ENCODE measurements at regions not wholly inside any gene's neighbourhood (a gene's known extent, or its start where the extent isn't known, plus 50 kb on each side); places are given as distances from the start of the nearest gene placed in this dataset.

DNA sequence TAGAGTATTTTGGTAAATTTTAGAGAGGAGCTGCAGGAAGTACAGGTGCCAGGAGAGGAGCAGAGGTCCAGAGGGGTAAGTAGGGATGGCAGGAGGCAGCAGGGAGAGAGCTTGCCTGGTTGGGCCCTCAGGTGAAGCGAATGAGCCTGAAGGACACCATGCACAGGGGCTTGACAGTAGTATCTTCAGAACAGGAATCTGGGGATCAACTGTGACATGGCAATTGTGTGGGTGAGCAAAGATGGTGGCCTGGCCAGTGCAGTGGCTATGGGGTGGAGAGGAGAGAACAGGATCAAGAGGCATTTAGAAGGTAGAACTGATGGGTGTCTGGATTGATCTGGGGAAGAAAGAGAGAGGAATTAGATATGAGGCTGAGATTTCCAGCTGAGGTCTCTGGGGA lies 64.5 kb upstream of the SMOX start:
- no peak for TF ChIP-seq ZBTB7A (IDR thresholded peaks at IDR 0.05; ENCODE audit: low read depth)
- TF ChIP-seq EGR1 (IDR thresholded peaks at IDR 0.05): no peak
- no peak for TF ChIP-seq TEAD4 (IDR thresholded peaks at IDR 0.05)
- no peak for TF ChIP-seq FOXM1 (IDR thresholded peaks at IDR 0.05; ENCODE audit: borderline replicate concordance, low read depth)
- no peak for TF ChIP-seq CEBPB (IDR thresholded peaks at IDR 0.05)
- TF ChIP-seq CREB1 (IDR thresholded peaks at IDR 0.05; ENCODE audit: low read depth): no peak
- TF ChIP-seq EP300 (IDR thresholded peaks at IDR 0.05; ENCODE audit: borderline replicate concordance): no peak
- no peak for TF ChIP-seq REST (IDR thresholded peaks at IDR 0.05; ENCODE audit: low read depth)
- no peak for TF ChIP-seq MAX (IDR thresholded peaks at IDR 0.05)
- TF ChIP-seq TAF1 (IDR thresholded peaks at IDR 0.05; ENCODE audit: low read depth): no peak
- no peak for TF ChIP-seq NFIC (IDR thresholded peaks at IDR 0.05)
- TF ChIP-seq RAD21 (IDR thresholded peaks at IDR 0.05; ENCODE audit: low read depth): no peak

- TF ChIP-seq TEAD4 (IDR thresholded peaks at IDR 0.05): no peak
- TF ChIP-seq REST (IDR thresholded peaks at IDR 0.05; ENCODE audit: low read depth): no peak
Observed at GRCh38 chr20:4083098-4083865, 65.3 kb upstream of the SMOX start.

- TF ChIP-seq TAF1 (IDR thresholded peaks at IDR 0.05; ENCODE audit: low read depth) (no peak), YY1 (IDR thresholded peaks at IDR 0.05; ENCODE audit: low read depth) (no peak), RAD21 (IDR thresholded peaks at IDR 0.05; ENCODE audit: low read depth) (no peak), TEAD4 (IDR thresholded peaks at IDR 0.05) (no peak), CREB1 (IDR thresholded peaks at IDR 0.05; ENCODE audit: low read depth) (no peak), EP300 (IDR thresholded peaks at IDR 0.05; ENCODE audit: borderline replicate concordance) (no peak), NFIC (IDR thresholded peaks at IDR 0.05) (no peak), REST (IDR thresholded peaks at IDR 0.05; ENCODE audit: low read depth) (no peak), FOXM1 (IDR thresholded peaks at IDR 0.05; ENCODE audit: borderline replicate concordance, low read depth) (no peak), TCF12 (IDR thresholded peaks at IDR 0.05; ENCODE audit: low read depth) (no peak), EGR1 (IDR thresholded peaks at IDR 0.05) (no peak), ZBTB7A (IDR thresholded peaks at IDR 0.05; ENCODE audit: low read depth) (no peak), CEBPB (IDR thresholded peaks at IDR 0.05) (no peak)
Observed at GRCh38 chr20:4082406-4083097, 66.1 kb upstream of the SMOX start.

GRCh38 chr20:4081421-4081820 lies 66.1 kb upstream of the RNF24 start:
- TF ChIP-seq CEBPB (IDR thresholded peaks at IDR 0.05) (no peak), TAF1 (IDR thresholded peaks at IDR 0.05; ENCODE audit: low read depth) (no peak), USF1 (IDR thresholded peaks at IDR 0.05) (no peak), YY1 (IDR thresholded peaks at IDR 0.05; ENCODE audit: low read depth) (no peak), NFIC (IDR thresholded peaks at IDR 0.05) (no peak), TCF12 (IDR thresholded peaks at IDR 0.05; ENCODE audit: low read depth) (no peak), RAD21 (IDR thresholded peaks at IDR 0.05; ENCODE audit: low read depth) (no peak), EP300 (IDR thresholded peaks at IDR 0.05; ENCODE audit: borderline replicate concordance) (no peak), CREB1 (IDR thresholded peaks at IDR 0.05; ENCODE audit: low read depth) (no peak), EGR1 (IDR thresholded peaks at IDR 0.05) (no peak), MAX (IDR thresholded peaks at IDR 0.05) (no peak)

Data from Ishikawa (cell line).